Gastroesophageal sphincter (tissue), 4 donors: ENCODE measurements at regions not wholly inside any gene's neighbourhood (a gene's known extent, or its start where the extent isn't known, plus 50 kb on each side); places are given as distances from the start of the nearest gene placed in this dataset.

Experiments used
- ATAC-seq: fragments of 150-250 bp; one replicate; pipeline ENCODE4 v1.9.1; 2016; ENCODE audit warnings: mild to moderate bottlenecking, moderate library complexity
- H3K27ac ChIP-seq, 4 donors: fragments of 200-600 bp; sonication (generic) in 3 of 4; 1 replicate in 3 of 4; 2 replicates in 1 of 4; pipeline ENCODE4 v1.5.1; 2016 to 2019
- H3K27me3 ChIP-seq: fragments of 200-600 bp; sonication (generic); one replicate; pipeline ENCODE4 v1.5.1; 2019
- H3K36me3 ChIP-seq, 2 donors: fragments of 200-600 bp; sonication (generic); one replicate each; pipeline ENCODE4 v1.5.1; 2019; ENCODE audit warnings: control low read depth in 1 of 2
- H3K4me1 ChIP-seq, 3 donors: fragments of 200-600 bp; sonication (generic); 1 replicate in 2 of 3; 2 replicates in 1 of 3; pipeline ENCODE4 v1.5.1; 2016 to 2019; ENCODE audit warnings: control low read depth in 2 of 3
- H3K4me3 ChIP-seq, 2 donors: fragments of 200-600 bp; sonication (generic); one replicate each; pipeline ENCODE4 v1.5.1; 2019; ENCODE audit warnings: mild to moderate bottlenecking in 1 of 2, moderate library complexity in 1 of 2
- H3K9me3 ChIP-seq, 3 donors: fragments of 200-600 bp; sonication (generic); one replicate each; pipeline ENCODE4 v1.5.1; 2017 to 2019; ENCODE audit warnings: control low read depth in 2 of 3
- EP300 ChIP-seq: sonication (generic); formaldehyde crosslinking; IDR thresholded peaks from one replicate; pipeline ENCODE4 v1.6.1; 2017; ENCODE audit warnings: antibody characterized with exemption, mild to moderate bottlenecking
- POLR2A ChIP-seq, 2 donors: fragments of 450-650 bp; IDR thresholded peaks; one replicate each; pipeline ENCODE4 v1.6.1; 2017; ENCODE audit warnings: antibody characterized with exemption in 2 of 2, mild to moderate bottlenecking in 2 of 2, moderate library complexity in 1 of 2
- POLR2AphosphoS5 ChIP-seq: sonication (generic); formaldehyde crosslinking; IDR thresholded peaks from one replicate; pipeline ENCODE4 v1.6.1; 2017; ENCODE audit warnings: antibody characterized with exemption
- WGBS, 2 donors: methylation state at CpG; one replicate each; pipeline ENCODE4 v1.1.5; 2018; ENCODE audit warnings: low coverage in 1 of 2; 5-methylcytosine and 5-hydroxymethylcytosine counted together
- TF ChIP-seq, protein P1 (sequence below), 4 experiments: fragments of 200-600 bp in 2 of 4; fragments of 450-650 bp in 2 of 4; sonication (generic) in 1 of 4; IDR thresholded peaks; one replicate each; pipeline ENCODE4 v1.5.1; 2017 to 2019; ENCODE audit warnings: antibody characterized with exemption in 4 of 4, mild to moderate bottlenecking in 2 of 4, moderate library complexity in 2 of 4

DNA sequence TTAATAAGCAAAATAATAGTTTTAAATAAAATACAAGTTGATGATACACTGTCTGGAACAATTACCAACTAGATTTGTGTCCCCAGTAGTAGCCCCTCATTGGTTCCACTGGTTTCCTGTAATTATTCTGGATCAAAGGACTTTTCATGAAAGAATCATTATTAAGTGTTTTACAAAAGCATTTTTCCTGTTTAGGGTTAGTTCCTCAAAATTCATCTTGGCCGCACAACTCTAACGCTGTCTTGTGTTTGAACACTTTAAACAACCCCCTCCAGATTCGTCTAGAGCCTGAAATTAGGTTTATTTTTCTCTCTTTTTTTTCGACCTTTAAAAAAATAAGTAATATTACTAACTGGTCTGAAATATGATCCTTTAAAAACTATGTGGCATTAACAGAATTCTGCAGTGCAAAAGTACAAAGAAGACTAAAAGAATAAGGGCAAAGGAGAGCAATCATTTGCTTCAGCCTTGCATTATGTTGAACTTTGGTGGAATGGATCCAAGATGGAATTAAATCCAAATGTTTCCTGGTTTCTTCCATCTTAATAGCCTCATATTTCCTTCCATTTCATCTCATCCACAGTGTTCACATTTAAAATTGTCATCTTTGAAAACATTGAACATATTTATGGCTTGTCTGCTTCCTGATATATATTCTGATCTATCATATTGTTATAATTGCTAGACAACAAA lies 678.4 kb downstream of the IRS1 start:
- TF ChIP-seq POLR2A (IDR thresholded peaks at IDR 0.05) (no peak), POLR2AphosphoS5 (no peak), EP300 (no peak)
- TF ChIP-seq, protein P1, sequence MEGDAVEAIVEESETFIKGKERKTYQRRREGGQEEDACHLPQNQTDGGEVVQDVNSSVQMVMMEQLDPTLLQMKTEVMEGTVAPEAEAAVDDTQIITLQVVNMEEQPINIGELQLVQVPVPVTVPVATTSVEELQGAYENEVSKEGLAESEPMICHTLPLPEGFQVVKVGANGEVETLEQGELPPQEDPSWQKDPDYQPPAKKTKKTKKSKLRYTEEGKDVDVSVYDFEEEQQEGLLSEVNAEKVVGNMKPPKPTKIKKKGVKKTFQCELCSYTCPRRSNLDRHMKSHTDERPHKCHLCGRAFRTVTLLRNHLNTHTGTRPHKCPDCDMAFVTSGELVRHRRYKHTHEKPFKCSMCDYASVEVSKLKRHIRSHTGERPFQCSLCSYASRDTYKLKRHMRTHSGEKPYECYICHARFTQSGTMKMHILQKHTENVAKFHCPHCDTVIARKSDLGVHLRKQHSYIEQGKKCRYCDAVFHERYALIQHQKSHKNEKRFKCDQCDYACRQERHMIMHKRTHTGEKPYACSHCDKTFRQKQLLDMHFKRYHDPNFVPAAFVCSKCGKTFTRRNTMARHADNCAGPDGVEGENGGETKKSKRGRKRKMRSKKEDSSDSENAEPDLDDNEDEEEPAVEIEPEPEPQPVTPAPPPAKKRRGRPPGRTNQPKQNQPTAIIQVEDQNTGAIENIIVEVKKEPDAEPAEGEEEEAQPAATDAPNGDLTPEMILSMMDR (IDR thresholded peaks at IDR 0.05) = no peak
- H3K27ac ChIP-seq = no peak overlapping the region
- H3K27me3 ChIP-seq = no peaks in the 10 kb centered on the region
- H3K9me3 ChIP-seq = no peaks in the 10 kb centered on the region
- no peaks in the 10 kb centered on the region for H3K36me3 ChIP-seq
- WGBS, 2 donors = 41 to 58% methylated on average over 4 of the region's 4 CpGs
- peaks cover 0 to 12% (median 3%) of the 10 kb centered on the region in 3 donors for H3K4me1 ChIP-seq
- no peak overlapping the region for H3K4me3 ChIP-seq
- ATAC-seq = no peak

DNA sequence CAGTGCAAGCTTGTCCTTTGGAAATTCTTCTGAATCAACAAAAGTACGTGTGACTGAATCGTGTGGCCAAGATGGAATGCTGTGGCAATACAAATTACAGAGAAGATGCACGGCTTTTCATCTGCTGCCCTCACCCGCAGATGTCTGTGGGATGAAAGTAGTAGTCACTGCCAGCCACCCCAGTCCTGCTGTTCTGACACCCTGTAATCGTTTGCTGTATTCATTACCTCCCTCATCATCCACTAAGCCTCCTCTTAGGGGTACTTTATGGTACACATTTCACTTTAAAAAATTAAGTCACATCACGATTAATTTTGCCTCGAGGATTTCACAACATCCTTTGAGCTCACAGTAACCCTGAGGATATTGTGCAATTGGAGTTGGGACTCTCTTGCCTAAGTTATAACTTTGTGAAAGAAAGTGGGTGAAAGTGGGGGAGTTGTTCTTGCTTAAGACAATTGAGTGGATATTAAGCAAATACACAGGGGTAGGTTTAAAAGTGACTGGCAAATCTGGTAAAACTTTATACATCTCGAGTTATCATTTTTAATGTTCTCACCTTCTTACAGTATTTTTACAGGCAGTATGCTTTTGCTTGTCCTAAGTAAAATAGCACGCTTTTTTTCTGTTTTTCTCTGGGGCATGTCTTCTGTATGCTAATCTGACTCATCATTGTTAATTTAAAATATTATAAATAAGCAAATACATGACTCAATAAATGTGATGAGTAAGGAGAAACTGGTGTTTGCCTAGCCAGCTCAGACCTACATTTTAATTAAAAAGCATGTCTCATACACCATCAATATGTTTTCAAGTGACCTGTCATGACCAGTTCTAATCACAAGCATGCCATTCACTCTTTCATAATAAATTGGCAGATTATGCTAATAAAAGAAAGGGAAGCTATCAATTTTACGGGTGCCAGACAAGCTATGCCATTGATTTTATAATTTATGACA lies 680.9 kb downstream of the IRS1 start:
- Histone ChIP-seq H3K27me3 (no peaks in the 10 kb centered on the region), H3K4me3 (peak overlapping the region in 1 of 2 donors; percentile 17), H3K27ac (peak overlapping the region; percentile 40 to 61 (median 54)), H3K36me3 (no peaks in the 10 kb centered on the region), H3K9me3 (no peaks in the 10 kb centered on the region), H3K4me1 (peaks cover 0 to 12% (median 0%) of the 10 kb centered on the region in 3 donors)
- peak; percentile 84 for ATAC-seq
- TF ChIP-seq, protein P1 (IDR thresholded peaks at IDR 0.05) = no peak
- peak; percentile 64 for TF ChIP-seq POLR2AphosphoS5
- 38 to 57% methylated on average over 9 to 10 of the region's 10 CpGs for WGBS, 2 donors

DNA sequence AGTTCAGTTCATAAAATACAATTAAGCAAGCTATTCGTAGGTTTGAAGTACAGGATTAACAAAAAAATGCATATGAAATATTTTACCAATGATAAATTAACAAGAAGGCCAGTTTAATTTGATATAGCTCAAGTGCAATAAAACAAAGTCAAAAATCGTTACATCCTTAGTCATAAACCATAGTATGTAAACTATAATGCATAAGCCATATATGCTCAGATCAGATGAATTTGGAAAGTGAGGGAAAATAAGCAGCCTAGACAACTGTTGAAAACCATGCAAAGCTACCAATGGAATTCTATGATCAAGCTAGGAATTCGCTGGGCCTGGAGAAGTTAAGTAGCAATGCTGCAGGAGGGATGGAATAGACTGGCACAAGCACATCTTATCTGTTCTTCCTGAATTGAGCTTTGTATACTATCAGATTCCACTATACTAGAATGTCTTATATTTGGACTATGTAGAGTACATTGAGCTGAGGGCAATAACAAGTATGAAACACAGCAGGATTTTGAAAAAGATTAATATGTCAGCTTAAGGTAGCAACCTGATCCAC lies 682.0 kb downstream of the IRS1 start:
- H3K4me3 ChIP-seq = no peak overlapping the region
- H3K27ac ChIP-seq = no peak overlapping the region
- ATAC-seq = no peak
- TF ChIP-seq, protein P1 (IDR thresholded peaks at IDR 0.05) = no peak
- TF ChIP-seq POLR2AphosphoS5 (no peak), EP300 (no peak), POLR2A (IDR thresholded peaks at IDR 0.05) (no peak)
- H3K36me3 ChIP-seq = no peaks in the 10 kb centered on the region
- peaks cover 0 to 6% (median 0%) of the 10 kb centered on the region in 3 donors for H3K4me1 ChIP-seq
- H3K9me3 ChIP-seq = no peaks in the 10 kb centered on the region
- no peaks in the 10 kb centered on the region for H3K27me3 ChIP-seq
- WGBS, 2 donors = 33 to 56% methylated on average over 2 to 3 of the region's 3 CpGs

DNA sequence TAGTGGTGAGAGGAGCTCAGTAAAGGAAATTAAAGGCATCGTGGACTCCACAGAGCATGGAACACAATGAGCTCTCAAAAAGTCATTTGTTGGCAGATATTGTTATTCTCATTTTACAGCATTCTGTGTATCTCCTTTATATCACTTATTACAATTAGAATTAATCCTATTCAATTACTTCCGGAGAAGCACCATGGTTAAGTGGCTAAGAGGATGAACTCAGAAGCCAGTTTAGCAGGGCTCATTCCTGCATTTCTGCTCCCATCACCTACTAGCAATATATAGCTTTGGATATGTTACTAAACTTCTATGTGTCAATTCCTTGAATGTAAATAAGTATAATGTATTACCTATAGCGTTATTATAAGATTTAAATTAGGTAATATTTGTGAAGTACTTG lies 683.3 kb downstream of the IRS1 start:
- H3K4me3 ChIP-seq = no peak overlapping the region
- WGBS, 2 donors = 77 to 88% methylated on average over 3 of the region's 3 CpGs
- no peaks in the 10 kb centered on the region for H3K27me3 ChIP-seq
- ATAC-seq = no peak
- no peak for TF ChIP-seq POLR2A (IDR thresholded peaks at IDR 0.05)
- TF ChIP-seq, protein P1 (IDR thresholded peaks at IDR 0.05) = no peak
- H3K4me1 ChIP-seq = peaks cover 0 to 6% (median 0%) of the 10 kb centered on the region in 3 donors
- no peaks in the 10 kb centered on the region for H3K36me3 ChIP-seq
- H3K9me3 ChIP-seq = no peaks in the 10 kb centered on the region
- no peak overlapping the region for H3K27ac ChIP-seq
